ENCODE measurements at regions not wholly inside any gene's neighbourhood (a gene's known extent, or its start where the extent isn't known, plus 50 kb on each side); places are given as distances from the start of the nearest gene placed in this dataset.

- Histone ChIP-seq H3K9me3 (ENCODE audit: control insufficient read depth in 2 of 2, low read length in 2 of 2) (no peaks in the 10 kb centered on the region), H3K9ac (ENCODE audit: low read depth in 1 of 2, low read length in 2 of 2) (no peak overlapping the region), H3K4me3 (ENCODE audit: low read length in 2 of 2) (no peak overlapping the region), H3K27ac (ENCODE audit: low read depth in 2 of 2, low read length in 2 of 2) (no peak overlapping the region), H3K36me3 (ENCODE audit: control insufficient read depth in 2 of 2, insufficient read depth in 2 of 2, low read length in 2 of 2) (no peaks in the 10 kb centered on the region), H3K27me3 (ENCODE audit: control insufficient read depth in 2 of 2, insufficient read depth in 2 of 2, low read length in 2 of 2) (no peaks in the 10 kb centered on the region), H3K4me1 (ENCODE audit: control insufficient read depth in 2 of 2, insufficient read depth in 2 of 2, low read length in 2 of 2) (no peaks in the 10 kb centered on the region)
Observed at GRCh38 chr10:44820094-44820493, 91.0 kb upstream of the TMEM72 start.

GRCh38 chr10:44821290-44821689, 89.8 kb upstream of the TMEM72 start:
- H3K9me3 ChIP-seq (ENCODE audit: control insufficient read depth in 2 of 2, low read length in 2 of 2), result no peaks in the 10 kb centered on the region
- H3K27me3 ChIP-seq (ENCODE audit: control insufficient read depth in 2 of 2, insufficient read depth in 2 of 2, low read length in 2 of 2), result no peaks in the 10 kb centered on the region

GRCh38 chr10:44822349-44822748, 88.8 kb upstream of the TMEM72 start:
- Histone ChIP-seq H3K9ac (ENCODE audit: low read depth in 1 of 2, low read length in 2 of 2) (no peak overlapping the region), H3K9me3 (ENCODE audit: control insufficient read depth in 2 of 2, low read length in 2 of 2) (no peaks in the 10 kb centered on the region), H3K36me3 (ENCODE audit: control insufficient read depth in 2 of 2, insufficient read depth in 2 of 2, low read length in 2 of 2) (no peaks in the 10 kb centered on the region), H3K27ac (ENCODE audit: low read depth in 2 of 2, low read length in 2 of 2) (no peak overlapping the region), H3K4me3 (ENCODE audit: low read length in 2 of 2) (no peak overlapping the region), H3K27me3 (ENCODE audit: control insufficient read depth in 2 of 2, insufficient read depth in 2 of 2, low read length in 2 of 2) (no peaks in the 10 kb centered on the region), H3K4me1 (ENCODE audit: control insufficient read depth in 2 of 2, insufficient read depth in 2 of 2, low read length in 2 of 2) (no peaks in the 10 kb centered on the region)

More at GRCh38 chr10:44821290-44821689, 89.8 kb upstream of the TMEM72 start:
- no peak overlapping the region for H3K9ac ChIP-seq (ENCODE audit: low read depth in 1 of 2, low read length in 2 of 2)
- no peaks in the 10 kb centered on the region for H3K4me1 ChIP-seq (ENCODE audit: control insufficient read depth in 2 of 2, insufficient read depth in 2 of 2, low read length in 2 of 2)
- no peaks in the 10 kb centered on the region for H3K36me3 ChIP-seq (ENCODE audit: control insufficient read depth in 2 of 2, insufficient read depth in 2 of 2, low read length in 2 of 2)
- H3K4me3 ChIP-seq (ENCODE audit: low read length in 2 of 2), result no peak overlapping the region
- no peak overlapping the region for H3K27ac ChIP-seq (ENCODE audit: low read depth in 2 of 2, low read length in 2 of 2)

- H3K9me3 ChIP-seq (ENCODE audit: control insufficient read depth in 2 of 2, low read length in 2 of 2), result no peaks in the 10 kb centered on the region
- H3K4me3 ChIP-seq (ENCODE audit: low read length in 2 of 2), result no peak overlapping the region
- H3K4me1 ChIP-seq (ENCODE audit: control insufficient read depth in 2 of 2, insufficient read depth in 2 of 2, low read length in 2 of 2), result no peaks in the 10 kb centered on the region
- no peak overlapping the region for H3K9ac ChIP-seq (ENCODE audit: low read depth in 1 of 2, low read length in 2 of 2)
- no peak overlapping the region for H3K27ac ChIP-seq (ENCODE audit: low read depth in 2 of 2, low read length in 2 of 2)
- H3K36me3 ChIP-seq (ENCODE audit: control insufficient read depth in 2 of 2, insufficient read depth in 2 of 2, low read length in 2 of 2), result no peaks in the 10 kb centered on the region
- H3K27me3 ChIP-seq (ENCODE audit: control insufficient read depth in 2 of 2, insufficient read depth in 2 of 2, low read length in 2 of 2), result no peaks in the 10 kb centered on the region
Observed at GRCh38 chr10:44822966-44823365, 88.2 kb upstream of the TMEM72 start.

GRCh38 chr10:44824607-44825006, 86.5 kb upstream of the TMEM72 start:
- H3K27me3 ChIP-seq (ENCODE audit: control insufficient read depth in 2 of 2, insufficient read depth in 2 of 2, low read length in 2 of 2), result no peaks in the 10 kb centered on the region
- no peaks in the 10 kb centered on the region for H3K4me1 ChIP-seq (ENCODE audit: control insufficient read depth in 2 of 2, insufficient read depth in 2 of 2, low read length in 2 of 2)
- H3K9ac ChIP-seq (ENCODE audit: low read depth in 1 of 2, low read length in 2 of 2), result no peak overlapping the region
- no peak overlapping the region for H3K27ac ChIP-seq (ENCODE audit: low read depth in 2 of 2, low read length in 2 of 2)
- no peaks in the 10 kb centered on the region for H3K36me3 ChIP-seq (ENCODE audit: control insufficient read depth in 2 of 2, insufficient read depth in 2 of 2, low read length in 2 of 2)
- no peaks in the 10 kb centered on the region for H3K9me3 ChIP-seq (ENCODE audit: control insufficient read depth in 2 of 2, low read length in 2 of 2)
- H3K4me3 ChIP-seq (ENCODE audit: low read length in 2 of 2), result no peak overlapping the region

- Histone ChIP-seq H3K4me3 (ENCODE audit: low read length in 2 of 2) (no peak overlapping the region), H3K36me3 (ENCODE audit: control insufficient read depth in 2 of 2, insufficient read depth in 2 of 2, low read length in 2 of 2) (no peaks in the 10 kb centered on the region), H3K9ac (ENCODE audit: low read depth in 1 of 2, low read length in 2 of 2) (no peak overlapping the region), H3K27me3 (ENCODE audit: control insufficient read depth in 2 of 2, insufficient read depth in 2 of 2, low read length in 2 of 2) (no peaks in the 10 kb centered on the region), H3K9me3 (ENCODE audit: control insufficient read depth in 2 of 2, low read length in 2 of 2) (no peaks in the 10 kb centered on the region), H3K27ac (ENCODE audit: low read depth in 2 of 2, low read length in 2 of 2) (no peak overlapping the region), H3K4me1 (ENCODE audit: control insufficient read depth in 2 of 2, insufficient read depth in 2 of 2, low read length in 2 of 2) (no peaks in the 10 kb centered on the region)
Observed at GRCh38 chr10:44827431-44828006, 83.6 kb upstream of the TMEM72 start.

GRCh38 chr10:44828508-44829142, 82.5 kb upstream of the TMEM72 start:
- Histone ChIP-seq H3K4me3 (ENCODE audit: low read length in 2 of 2) (no peak overlapping the region), H3K27me3 (ENCODE audit: control insufficient read depth in 2 of 2, insufficient read depth in 2 of 2, low read length in 2 of 2) (no peaks in the 10 kb centered on the region), H3K27ac (ENCODE audit: low read depth in 2 of 2, low read length in 2 of 2) (no peak overlapping the region), H3K9ac (ENCODE audit: low read depth in 1 of 2, low read length in 2 of 2) (no peak overlapping the region), H3K36me3 (ENCODE audit: control insufficient read depth in 2 of 2, insufficient read depth in 2 of 2, low read length in 2 of 2) (no peaks in the 10 kb centered on the region), H3K4me1 (ENCODE audit: control insufficient read depth in 2 of 2, insufficient read depth in 2 of 2, low read length in 2 of 2) (no peaks in the 10 kb centered on the region), H3K9me3 (ENCODE audit: control insufficient read depth in 2 of 2, low read length in 2 of 2) (no peaks in the 10 kb centered on the region)

- Histone ChIP-seq H3K9me3 (ENCODE audit: control insufficient read depth in 2 of 2, low read length in 2 of 2) (no peaks in the 10 kb centered on the region), H3K4me3 (ENCODE audit: low read length in 2 of 2) (no peak overlapping the region), H3K4me1 (ENCODE audit: control insufficient read depth in 2 of 2, insufficient read depth in 2 of 2, low read length in 2 of 2) (no peaks in the 10 kb centered on the region), H3K27me3 (ENCODE audit: control insufficient read depth in 2 of 2, insufficient read depth in 2 of 2, low read length in 2 of 2) (no peaks in the 10 kb centered on the region), H3K36me3 (ENCODE audit: control insufficient read depth in 2 of 2, insufficient read depth in 2 of 2, low read length in 2 of 2) (no peaks in the 10 kb centered on the region), H3K9ac (ENCODE audit: low read depth in 1 of 2, low read length in 2 of 2) (no peak overlapping the region), H3K27ac (ENCODE audit: low read depth in 2 of 2, low read length in 2 of 2) (no peak overlapping the region)
Observed at GRCh38 chr10:44829426-44829825, 81.7 kb upstream of the TMEM72 start.

GRCh38 chr10:44830022-44830421, 81.1 kb upstream of the TMEM72 start:
- no peaks in the 10 kb centered on the region for H3K27me3 ChIP-seq (ENCODE audit: control insufficient read depth in 2 of 2, insufficient read depth in 2 of 2, low read length in 2 of 2)

GRCh38 chr10:44831581-44831980, 79.6 kb upstream of the TMEM72 start:
- Histone ChIP-seq H3K27ac (ENCODE audit: low read depth in 2 of 2, low read length in 2 of 2) (no peak overlapping the region), H3K4me3 (ENCODE audit: low read length in 2 of 2) (no peak overlapping the region), H3K27me3 (ENCODE audit: control insufficient read depth in 2 of 2, insufficient read depth in 2 of 2, low read length in 2 of 2) (no peaks in the 10 kb centered on the region), H3K9me3 (ENCODE audit: control insufficient read depth in 2 of 2, low read length in 2 of 2) (no peaks in the 10 kb centered on the region), H3K36me3 (ENCODE audit: control insufficient read depth in 2 of 2, insufficient read depth in 2 of 2, low read length in 2 of 2) (no peaks in the 10 kb centered on the region), H3K4me1 (ENCODE audit: control insufficient read depth in 2 of 2, insufficient read depth in 2 of 2, low read length in 2 of 2) (no peaks in the 10 kb centered on the region), H3K9ac (ENCODE audit: low read depth in 1 of 2, low read length in 2 of 2) (no peak overlapping the region)

More at GRCh38 chr10:44830022-44830421, 81.1 kb upstream of the TMEM72 start:
- Histone ChIP-seq H3K4me1 (ENCODE audit: control insufficient read depth in 2 of 2, insufficient read depth in 2 of 2, low read length in 2 of 2) (no peaks in the 10 kb centered on the region), H3K36me3 (ENCODE audit: control insufficient read depth in 2 of 2, insufficient read depth in 2 of 2, low read length in 2 of 2) (no peaks in the 10 kb centered on the region), H3K9me3 (ENCODE audit: control insufficient read depth in 2 of 2, low read length in 2 of 2) (no peaks in the 10 kb centered on the region), H3K27ac (ENCODE audit: low read depth in 2 of 2, low read length in 2 of 2) (no peak overlapping the region), H3K9ac (ENCODE audit: low read depth in 1 of 2, low read length in 2 of 2) (no peak overlapping the region), H3K4me3 (ENCODE audit: low read length in 2 of 2) (no peak overlapping the region)
